ENCODE measurements at regions not wholly inside any gene's neighbourhood (a gene's known extent, or its start where the extent isn't known, plus 50 kb on each side); places are given as distances from the start of the nearest gene placed in this dataset.

GRCh38 chr1:68339505-68339904 lies 107.2 kb upstream of the WLS start:
- no peak for TF ChIP-seq CTCF (IDR thresholded peaks at IDR 0.05; ENCODE audit: insufficient read depth, low read depth, low read length, missing control alignments)
- peak; percentile 79 for DNase-seq (ENCODE audit: low read depth)
- H3K4me3 ChIP-seq (ENCODE audit: low read length): no peak overlapping the region

- no peak for TF ChIP-seq CTCF (IDR thresholded peaks at IDR 0.05; ENCODE audit: insufficient read depth, low read depth, low read length, missing control alignments)
- DNase-seq (ENCODE audit: low read depth): no peak
- no peak overlapping the region for H3K4me3 ChIP-seq (ENCODE audit: low read length)
These were observed 105.8 kb upstream of the WLS start for GRCh38 chr1:68338081-68338480.

- TF ChIP-seq CTCF (IDR thresholded peaks at IDR 0.05; ENCODE audit: insufficient read depth, low read depth, low read length, missing control alignments): no peak
- no peak for DNase-seq (ENCODE audit: low read depth)
- H3K4me3 ChIP-seq (ENCODE audit: low read length): no peak overlapping the region
These were observed 99.7 kb upstream of the WLS start for GRCh38 chr1:68332041-68332440.

GRCh38 chr1:68331117-68331865 lies 99.0 kb upstream of the WLS start:
- peak; percentile 69 for DNase-seq (ENCODE audit: low read depth)
- TF ChIP-seq CTCF (IDR thresholded peaks at IDR 0.05; ENCODE audit: insufficient read depth, low read depth, low read length, missing control alignments): no peak
- H3K4me3 ChIP-seq (ENCODE audit: low read length): no peak overlapping the region

- no peak for TF ChIP-seq CTCF (IDR thresholded peaks at IDR 0.05; ENCODE audit: insufficient read depth, low read depth, low read length, missing control alignments)
- DNase-seq (ENCODE audit: low read depth): no peak
- no peak overlapping the region for H3K4me3 ChIP-seq (ENCODE audit: low read length)
These were observed 98.1 kb upstream of the WLS start for GRCh38 chr1:68330391-68330790.

- DNase-seq (ENCODE audit: low read depth): no peak
- TF ChIP-seq CTCF (IDR thresholded peaks at IDR 0.05; ENCODE audit: insufficient read depth, low read depth, low read length, missing control alignments): no peak
These were observed 96.9 kb upstream of the WLS start for GRCh38 chr1:68329096-68329835.

More at GRCh38 chr1:68329096-68329835, 96.9 kb upstream of the WLS start:
- no peak overlapping the region for H3K4me3 ChIP-seq (ENCODE audit: low read length)
